Putamen (tissue), 1 donor: ENCODE measurements at regions not wholly inside any gene's neighbourhood (a gene's known extent, or its start where the extent isn't known, plus 50 kb on each side); places are given as distances from the start of the nearest gene placed in this dataset.

Experiments used
- DNase-seq: peaks from one replicate; pipeline ENCODE4 v3.0.0-alpha.2; 2016; ENCODE audit warnings: low spot score

DNA sequence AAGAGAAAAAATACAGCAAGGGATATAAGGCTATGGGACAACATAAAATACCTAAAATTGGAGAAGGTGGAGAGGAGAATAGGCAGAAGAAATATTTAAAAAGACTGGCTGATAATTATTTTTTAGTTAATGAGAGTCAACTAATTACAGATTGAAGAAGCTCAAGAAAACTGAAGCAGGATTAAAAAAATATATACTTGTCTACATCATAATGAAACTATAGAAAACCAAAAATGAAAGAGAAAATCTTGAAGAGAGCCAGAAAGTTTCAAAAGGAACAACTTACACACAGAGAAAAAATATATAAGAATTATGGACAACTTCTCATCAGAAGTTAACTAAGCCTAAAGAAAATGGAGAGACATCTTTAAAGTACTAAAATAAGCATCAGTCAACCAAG lies 62.9 kb upstream of the APCDD1 start:
- DNase-seq: no peak

DNA sequence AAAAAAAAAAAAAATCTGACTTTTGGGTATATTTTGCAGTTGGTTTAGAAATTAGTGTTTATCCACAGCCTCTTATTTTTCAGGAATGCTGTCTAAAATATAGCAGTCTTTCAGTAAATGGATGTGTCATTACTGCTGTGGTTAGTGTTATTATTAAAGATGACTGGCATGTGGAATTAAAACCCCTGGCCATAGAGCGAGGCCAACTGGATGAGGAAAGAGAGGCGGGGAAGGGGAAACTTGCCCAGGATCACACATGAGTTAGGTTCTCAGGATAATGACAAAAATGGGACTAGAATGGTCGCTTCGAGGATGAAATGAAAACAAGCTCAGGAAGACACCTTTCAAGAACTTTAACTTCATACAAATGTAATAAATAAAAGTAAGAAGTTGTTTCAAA lies 57.4 kb upstream of the APCDD1 start:
- DNase-seq: no peak

DNA sequence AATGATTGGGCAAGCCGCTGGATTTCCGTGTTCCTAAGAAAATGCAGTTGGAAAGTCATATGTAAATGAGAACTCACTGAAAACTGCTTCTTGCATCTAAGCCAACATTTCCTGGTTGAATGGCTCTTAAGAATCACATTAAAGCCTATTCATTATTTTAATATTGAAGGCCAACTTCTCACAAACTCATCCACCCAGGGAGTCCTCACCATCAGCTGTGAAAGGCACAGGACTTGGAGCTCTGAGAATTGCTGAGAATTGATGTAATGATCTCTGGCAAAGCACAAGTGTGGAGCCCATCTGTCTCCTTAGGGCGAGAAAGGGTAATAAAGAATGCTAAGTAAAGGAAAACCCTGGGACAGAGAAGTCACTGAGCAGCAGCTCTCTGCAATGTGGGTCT lies 55.9 kb upstream of the APCDD1 start:
- DNase-seq: peak; percentile 41

DNA sequence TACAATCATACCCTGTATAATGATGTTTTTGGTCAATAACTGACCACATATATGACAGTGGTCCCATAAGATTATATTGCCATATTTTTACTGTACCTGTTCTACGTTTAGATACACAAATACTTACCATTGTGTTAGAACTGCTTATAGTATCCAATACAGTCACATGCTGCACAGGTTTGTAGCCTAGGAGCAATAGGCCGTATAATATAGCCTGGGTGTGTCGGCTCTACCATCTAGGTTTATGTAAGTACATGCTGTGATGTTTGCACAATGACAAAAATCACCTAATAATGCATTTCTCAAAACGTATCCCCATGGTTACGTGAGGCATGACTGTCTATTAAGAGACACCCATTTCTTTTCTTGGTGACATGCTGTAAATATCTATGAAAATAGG lies 55.0 kb upstream of the APCDD1 start:
- no peak for DNase-seq

DNA sequence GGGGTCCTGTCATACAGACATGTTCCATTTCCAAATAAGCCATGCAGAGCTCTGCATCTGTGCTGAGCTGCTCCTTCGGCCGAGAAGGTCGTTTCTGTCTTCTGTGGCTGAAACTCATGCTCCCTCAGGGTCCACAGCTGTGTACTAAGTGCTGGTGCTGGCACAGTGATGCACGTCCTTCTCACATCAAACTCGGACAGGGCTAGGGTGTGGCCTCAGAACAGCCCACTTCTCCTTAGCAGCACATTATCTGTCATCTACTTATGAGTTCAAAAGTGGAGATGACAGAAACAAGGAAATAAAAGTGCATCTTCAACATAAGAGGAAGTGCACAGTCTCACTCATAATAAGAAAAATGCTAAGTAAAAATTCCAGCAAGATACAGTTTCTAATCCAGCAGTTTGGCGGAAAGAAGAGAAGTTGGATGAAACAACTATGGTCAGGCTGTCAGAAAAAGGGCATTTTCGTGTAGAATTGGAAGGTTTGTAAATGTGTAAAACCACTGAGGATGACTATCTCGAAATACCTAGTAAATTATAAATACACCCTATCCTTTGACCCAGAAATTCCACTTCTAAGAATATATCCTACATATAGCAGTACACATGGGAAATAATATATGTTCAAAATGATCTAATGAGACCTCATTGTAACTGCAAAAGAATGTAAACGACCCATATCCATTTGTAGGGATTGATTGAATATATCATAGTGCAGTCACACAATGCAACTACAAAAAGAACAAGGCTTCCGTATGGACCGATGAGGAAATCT lies 53.7 kb upstream of the APCDD1 start:
- no peak for DNase-seq

DNA sequence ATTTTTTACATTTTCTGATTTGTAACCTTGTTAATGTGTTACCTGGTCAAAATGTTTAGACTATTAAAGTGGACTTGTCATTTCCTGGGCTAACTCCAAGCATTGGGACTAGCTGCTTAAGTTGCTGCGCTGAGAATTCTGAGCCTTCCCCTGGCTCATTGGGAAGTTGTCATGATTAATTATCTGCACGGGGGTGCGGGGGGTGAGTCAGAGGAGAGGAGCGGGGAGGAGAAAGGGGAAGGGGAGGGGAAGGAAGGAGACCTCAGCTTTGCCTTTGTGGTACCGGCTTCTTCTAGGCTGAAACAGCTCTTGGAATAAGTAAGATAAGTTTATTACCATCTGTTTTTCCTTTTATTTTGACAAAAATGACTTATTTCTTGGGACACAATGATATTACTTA lies 52.9 kb upstream of the APCDD1 start:
- no peak for DNase-seq

DNA sequence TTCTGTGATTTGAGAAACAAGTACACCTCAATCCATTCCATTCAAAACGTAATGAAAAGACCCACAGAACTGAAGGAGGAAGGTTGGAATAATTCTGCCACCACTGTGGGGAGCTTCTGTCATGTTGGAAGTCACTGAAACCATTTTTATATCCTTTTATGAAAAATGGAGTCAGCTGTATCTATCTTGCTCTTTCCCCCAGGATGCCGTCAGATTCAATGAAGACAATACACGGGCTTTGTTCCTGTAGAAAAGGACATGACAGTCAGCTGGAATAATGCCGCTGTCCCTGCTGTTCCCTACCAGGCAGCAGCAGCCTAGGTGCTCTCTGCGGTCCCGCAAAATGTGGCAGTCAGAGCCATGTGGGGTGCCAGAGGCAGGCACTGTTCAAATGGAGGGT lies 52.5 kb upstream of the APCDD1 start:
- DNase-seq: peak; percentile 27

DNA sequence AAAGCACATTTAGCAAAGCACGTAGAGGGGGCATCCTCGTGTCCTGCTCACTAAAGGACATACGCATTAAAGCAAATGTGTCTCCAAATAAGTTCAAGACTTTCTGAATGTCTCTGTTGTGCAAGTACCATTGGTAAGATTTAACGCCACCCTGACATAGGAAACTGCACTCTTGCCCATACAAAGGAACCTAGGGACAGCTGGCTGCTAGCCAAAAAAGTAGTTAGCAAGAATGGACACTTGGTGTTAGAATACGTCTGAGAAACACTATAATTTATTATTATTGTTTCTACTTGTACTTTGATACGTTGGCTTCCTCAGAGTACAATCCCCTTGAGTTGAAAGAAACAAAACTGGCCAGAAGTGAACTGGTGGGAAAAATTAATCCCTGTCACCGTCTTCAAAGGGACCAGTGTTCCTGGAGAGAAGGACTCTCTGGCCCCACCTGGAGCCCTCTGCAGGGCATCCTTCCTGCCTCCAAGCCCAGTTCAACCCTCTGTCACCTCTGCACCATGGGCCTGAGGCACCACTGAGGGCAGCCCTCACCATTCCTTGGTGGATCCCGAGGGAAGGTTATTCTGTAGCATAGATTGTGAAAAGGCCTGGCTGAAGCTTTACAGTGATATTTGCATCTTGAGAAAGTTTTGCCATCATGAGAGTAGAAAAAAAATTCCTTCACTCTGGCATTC lies 51.4 kb upstream of the APCDD1 start:
- no peak for DNase-seq

DNA sequence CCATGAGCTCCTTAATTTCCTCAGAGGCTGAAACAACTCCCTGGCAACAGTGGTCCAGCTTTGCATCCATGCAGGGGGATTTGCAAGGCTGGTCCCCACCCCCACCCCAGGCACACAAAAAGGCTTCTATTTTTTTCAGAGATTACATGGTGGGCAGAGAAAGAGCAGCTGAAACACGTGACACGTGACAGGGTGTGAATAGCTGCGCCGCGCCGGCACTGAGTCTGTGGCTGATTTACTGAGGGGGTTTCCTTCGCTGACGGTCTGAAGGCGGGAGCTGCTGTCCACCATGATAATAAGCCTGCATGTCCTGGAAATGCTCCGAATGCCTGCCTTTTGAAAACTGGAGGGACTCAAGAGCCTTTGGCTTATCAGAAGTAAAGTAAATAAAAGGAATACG lies 50.7 kb upstream of the APCDD1 start:
- DNase-seq: peak; percentile 23

DNA sequence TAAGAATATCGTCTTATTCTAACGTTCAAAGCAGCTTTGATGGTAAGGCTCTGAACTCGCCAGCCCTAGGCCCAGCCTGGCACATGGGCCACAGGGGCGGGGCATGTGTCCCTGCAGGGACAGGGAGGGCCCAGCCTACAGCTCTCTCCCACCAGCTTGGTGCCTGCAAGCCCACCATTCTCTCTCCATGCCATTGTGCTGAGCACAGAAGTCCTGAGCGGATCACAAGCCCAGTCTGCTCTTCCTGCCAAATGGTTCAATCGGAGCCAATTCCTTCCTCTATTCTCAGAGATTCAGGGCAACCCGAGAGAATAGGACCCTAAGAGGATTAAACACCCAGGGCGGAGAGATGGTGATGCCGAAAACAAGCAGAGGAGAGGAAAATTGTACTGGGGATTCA lies 50.3 kb upstream of the APCDD1 start:
- peak; percentile 50 for DNase-seq
